GF-D8 (cell line): ENCODE measurements at regions not wholly inside any gene's neighbourhood (a gene's known extent, or its start where the extent isn't known, plus 50 kb on each side); places are given as distances from the start of the nearest gene placed in this dataset.

ENCODE experiments used
- DNase-seq: peaks from one replicate; lab custom pipeline; 2025; lab: John Stamatoyannopoulos, UW

- DNase-seq: no peak
Measured at GRCh38 chr15:31456354-31457060, 129.9 kb downstream of the KLF13 start.

GRCh38 chr15:31457161-31457560 lies 130.5 kb downstream of the KLF13 start:
- DNase-seq: no peak

DNA sequence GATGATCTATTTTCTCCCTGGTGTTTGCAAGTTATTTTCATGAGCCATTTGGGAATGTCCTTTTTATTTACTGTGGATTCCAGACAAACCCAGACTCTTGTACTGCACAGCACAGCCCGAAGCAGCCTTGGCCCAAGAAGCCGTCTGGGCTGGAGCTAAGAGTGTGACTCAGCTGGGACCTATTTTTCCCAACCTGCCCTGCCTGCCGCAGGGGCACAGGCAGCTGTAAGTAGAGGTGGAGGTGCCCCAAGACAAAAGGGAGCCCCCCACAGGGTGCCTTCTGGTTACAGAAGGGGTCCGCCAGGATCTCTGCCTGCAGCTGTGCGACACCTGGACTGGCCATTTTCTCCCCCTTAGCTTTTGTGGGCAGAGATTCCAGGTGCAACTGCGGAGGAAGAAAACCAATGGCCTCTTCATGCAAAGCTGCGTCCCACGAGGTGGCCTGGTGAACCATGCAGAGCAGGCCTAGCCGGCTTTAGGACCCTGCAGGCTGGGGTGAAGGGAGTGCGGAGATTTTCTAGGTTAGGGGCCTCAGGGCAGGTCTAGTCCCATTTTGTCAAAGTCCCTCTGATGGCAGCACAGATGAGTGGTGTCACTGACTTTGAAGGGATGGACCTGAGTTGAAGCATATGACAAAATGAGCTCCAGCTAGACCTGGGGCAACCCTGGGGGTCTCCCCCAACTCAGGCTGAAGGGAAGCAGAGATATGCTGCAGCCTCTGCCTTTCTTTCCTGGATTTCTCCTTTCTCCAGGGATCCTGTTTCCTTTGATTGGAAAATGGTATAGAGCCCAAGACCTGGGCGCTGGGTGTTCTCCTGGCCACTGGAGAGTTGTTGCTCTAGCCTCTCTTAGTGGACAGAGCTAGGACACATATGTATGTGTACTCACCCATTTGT lies 131.2 kb downstream of the KLF13 start:
- no peak for DNase-seq

DNA sequence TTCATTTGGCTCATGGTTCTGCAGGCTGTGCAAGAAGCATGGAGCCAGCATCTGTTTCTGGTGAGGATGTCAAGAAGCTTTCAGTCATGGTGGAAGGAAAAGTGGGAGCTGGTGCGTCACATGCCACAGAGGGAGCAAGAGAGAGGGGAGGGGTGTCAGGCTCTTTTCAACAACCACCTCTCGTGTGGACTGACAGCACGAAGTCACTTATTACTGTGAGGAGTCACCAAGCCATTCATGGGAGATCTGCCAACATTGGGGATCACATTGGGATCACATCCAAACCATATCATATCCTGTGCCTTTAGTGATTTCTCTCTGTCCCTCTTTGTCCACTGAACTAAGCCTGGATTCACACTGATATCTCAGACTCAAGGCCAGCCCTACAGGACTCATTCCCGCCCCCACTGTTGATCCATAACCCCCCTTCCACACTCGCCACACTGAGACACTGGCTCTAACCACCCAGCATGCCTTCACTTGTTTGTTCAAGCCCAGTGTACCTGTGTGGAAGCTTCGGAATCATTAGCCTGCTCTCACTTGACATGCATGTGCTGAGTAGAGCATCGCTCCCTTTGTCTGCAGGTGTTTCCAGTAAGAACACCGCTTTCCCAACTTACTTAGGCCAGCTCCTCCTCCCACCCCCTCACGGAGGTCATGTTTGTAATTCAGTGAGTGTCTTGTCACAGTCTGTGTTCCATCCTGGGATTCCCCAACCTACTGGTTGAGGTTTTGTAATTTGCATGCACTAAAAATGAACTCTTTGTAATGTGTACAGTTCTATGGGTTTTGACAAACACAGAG lies 132.2 kb downstream of the KLF13 start:
- DNase-seq: no peak

DNA sequence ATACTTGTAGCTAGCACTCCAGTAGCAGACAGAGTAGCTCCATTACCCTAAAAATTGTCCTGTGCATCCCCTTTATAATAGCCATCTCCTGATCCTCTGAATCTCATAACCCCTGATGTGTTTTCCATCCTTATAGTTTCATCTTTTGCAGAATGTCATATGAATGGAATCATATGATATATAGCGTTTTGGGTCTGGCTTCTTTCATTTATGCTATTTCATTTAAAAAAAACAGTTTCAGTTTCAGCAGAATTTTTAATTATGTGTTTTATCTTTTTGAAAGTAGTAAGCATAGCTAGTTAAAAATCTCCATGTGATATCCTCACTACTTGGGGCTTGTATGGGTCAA lies 132.7 kb downstream of the KLF13 start:
- no peak for DNase-seq

GRCh38 chr15:31461375-31461774 lies 134.7 kb downstream of the KLF13 start:
- DNase-seq: no peak

GRCh38 chr15:31461911-31462480 lies 135.4 kb downstream of the KLF13 start:
- no peak for DNase-seq

- no peak for DNase-seq
Measured at GRCh38 chr15:31463521-31464102, 137.0 kb downstream of the KLF13 start.

GRCh38 chr15:31464216-31465082 lies 137.8 kb downstream of the KLF13 start:
- DNase-seq: no peak

DNA sequence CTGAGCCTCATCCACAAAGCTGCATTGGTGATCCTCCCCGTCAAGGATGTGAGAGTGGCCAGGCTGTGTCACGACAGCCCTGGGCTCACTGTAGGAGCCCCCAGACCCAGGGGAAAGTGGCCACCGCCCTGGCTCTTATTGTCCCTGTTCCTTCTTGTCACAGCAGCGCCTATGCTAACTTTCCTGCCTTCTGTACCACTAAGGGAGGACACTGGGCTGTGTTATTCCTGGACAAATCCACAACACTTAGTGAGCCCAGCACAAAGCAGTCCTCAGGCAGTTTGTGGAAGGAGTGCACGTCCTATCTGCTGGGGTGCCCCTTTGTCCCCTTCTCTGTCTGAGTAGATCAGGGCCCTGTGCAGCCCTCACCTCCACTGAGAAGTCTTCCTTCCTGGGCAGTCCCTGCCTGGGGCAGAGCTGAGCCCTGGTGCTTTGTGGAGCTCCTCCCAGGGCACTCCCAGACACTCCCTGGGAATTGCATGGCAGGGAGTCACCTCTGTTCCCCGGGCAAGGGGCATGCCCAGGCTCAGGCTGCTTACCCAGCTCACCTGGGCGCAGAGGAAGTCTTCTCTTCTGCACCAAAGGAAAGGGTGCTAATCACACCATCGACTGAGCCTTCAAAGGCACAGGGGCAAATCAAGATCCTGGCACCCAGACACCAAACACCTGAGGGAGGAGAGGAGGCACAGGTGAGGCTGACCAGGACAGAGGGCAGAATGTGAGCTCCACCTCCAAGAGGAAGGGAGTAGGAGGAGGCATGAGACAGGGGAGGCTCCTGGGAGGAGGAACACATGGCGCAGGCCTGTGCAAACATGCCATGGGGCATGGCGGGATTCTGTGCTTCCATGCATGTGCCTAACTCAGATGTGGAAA lies 138.7 kb downstream of the KLF13 start:
- DNase-seq: no peak

DNA sequence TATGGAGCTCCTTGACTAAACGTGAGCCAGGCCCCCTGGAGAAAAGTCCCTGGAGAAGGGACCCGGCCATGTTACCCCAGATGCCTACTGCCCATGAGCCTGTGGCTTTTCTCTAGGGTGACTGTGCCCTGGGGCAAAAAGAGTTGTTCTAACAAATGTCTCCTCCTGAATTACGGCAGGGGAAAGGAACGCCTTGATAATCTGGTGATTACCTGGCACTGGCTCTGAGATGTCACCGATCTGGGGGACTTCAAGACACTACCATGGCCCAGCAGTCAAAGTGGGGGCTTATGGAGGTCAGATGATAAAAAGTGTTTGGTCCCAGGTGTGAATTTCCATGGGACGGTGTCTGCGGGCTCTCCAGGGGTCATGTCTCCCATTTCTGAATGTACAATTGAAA lies 140.7 kb downstream of the KLF13 start:
- DNase-seq: no peak

DNA sequence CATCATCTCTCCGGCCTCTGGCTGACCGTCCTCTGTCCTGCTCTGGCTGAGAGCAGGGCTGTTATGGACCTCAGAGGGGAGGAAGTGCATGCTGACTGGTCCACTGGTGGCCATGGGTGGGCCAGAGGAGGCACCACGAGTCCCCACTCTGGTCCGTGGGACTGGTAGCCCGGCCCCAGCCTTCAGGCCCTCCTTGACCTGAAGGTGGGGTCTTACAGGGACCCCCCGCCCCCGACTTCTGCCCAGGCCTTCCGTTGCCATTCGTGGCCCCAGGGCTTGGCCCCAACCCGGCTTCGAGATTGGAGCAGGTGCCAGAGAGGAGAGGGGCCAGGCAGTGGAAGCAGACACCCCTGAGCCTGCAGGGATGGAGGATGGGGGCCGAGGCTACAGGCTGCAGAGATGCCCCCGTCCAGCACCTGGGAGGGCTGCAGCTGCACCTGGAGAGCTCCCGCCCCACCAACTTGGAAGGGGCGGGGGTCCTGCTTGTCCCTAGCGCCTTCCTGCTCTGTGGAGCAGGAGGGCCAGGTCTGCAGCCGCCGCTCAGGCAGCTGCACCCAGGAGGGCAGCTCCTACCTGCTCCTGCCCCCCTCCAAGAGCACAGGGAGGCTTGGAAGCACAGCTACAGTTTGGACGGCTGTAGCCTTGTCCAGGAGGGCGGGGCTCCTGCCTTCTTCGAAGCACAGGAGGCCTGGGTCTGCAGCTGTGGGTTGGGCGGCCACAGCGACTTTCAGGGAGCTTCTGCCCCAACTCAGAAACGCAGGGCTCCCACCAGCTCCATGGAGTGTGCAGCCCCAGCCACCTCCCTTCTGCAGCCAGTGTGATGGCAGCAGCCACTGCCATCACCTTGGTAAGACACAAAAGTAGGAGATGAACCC lies 142.5 kb downstream of the KLF13 start:
- no peak for DNase-seq

DNA sequence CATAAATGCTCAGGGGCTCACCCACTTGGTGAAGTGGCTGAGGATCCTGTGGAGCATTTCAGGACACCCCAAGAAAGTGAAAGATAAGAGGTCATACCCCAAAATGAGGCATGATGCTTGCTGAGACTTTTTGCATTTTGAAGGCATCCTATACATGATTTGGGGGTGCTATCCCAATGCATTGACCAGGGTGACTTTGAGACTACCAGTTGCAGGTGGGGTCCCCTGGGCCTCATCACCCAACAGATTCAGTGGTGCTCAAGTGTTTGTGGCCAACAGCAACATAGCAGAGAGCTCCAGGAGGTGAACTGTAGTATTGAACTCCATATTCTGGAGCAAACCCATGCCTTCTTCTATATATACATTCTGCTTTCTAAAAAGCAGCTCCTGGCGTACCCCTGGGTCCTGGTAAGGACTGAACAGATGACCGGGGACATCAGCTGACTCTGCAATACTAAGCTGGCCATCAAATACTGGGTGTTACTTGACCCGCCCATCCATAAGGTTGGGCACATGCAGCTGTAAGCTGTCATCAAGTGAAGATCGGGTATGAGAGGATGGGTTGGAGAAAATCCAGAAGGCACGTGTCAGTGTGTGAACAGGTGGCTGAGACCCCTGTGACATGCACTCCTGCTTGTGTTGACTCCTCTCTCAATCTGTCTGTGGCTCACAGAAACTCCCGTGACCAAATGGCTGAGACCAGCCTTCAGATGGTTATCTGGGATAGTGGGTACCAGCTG lies 143.3 kb downstream of the KLF13 start:
- DNase-seq: no peak

DNA sequence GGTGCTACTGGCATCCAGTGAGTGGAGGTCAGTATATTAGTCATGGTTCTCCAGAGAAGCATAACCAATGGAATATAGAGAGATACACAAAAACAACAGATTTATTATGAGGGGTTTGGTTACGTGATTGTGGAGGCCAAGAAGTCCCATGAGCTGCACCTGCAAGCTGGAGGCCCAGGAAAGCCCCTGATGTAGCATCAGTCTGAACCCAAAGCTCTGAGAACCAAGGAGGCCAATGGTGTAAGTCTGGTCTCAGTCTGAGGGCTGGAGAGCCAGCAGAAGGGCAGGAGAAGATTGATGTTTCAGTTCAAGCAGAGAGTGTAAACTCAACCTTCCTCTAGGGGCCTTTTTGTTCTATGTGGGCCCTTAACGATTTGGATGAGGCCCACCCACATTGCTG lies 144.1 kb downstream of the KLF13 start:
- DNase-seq: no peak

DNA sequence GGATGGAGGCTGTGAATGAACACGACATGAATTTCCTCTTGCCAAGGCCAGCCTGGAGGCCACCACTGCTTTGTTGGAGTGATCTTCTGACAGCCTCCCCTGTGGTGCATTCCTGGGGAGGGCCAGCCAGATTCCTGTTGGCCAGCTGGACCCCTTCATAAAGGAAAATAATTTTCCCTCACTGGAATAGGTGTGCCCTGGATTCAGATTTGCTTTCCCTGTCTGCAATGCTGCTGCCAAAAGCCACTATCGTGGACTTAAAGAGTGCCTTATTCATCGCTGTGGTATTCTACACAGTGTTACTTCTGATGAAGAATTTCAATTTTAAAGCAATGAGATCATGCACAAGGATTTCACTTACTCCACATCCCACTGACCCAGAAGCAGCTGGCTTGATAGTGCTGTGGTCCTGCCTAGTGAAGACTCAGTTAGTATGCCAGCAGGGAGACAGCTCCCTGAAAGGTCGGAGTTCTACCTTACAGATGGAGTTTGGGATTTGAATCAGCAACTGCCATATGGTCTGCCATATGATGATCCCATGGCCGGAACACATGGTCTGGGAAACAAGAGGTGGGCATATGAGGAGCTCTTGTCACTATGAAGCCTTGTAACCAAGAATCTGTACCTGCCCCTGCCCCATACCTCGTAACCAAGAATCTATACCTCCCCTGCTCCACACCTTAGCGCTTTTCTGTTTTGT lies 145.2 kb downstream of the KLF13 start:
- DNase-seq: no peak

GRCh38 chr15:31472636-31473384 lies 146.2 kb downstream of the KLF13 start:
- no peak for DNase-seq
